Left colon (tissue), 2 donors: ENCODE measurements at regions not wholly inside any gene's neighbourhood (a gene's known extent, or its start where the extent isn't known, plus 50 kb on each side); places are given as distances from the start of the nearest gene placed in this dataset.

Source experiments
- ATAC-seq: fragments of 200-7000 bp; cut with Tn5 transposase; one replicate; pipeline ENCODE4 v1.9.1; 2020; ENCODE audit warnings: mild to moderate bottlenecking, moderate library complexity
- DNase-seq, 2 donors: peaks; one replicate each; pipeline ENCODE4 v3.0.0-alpha.2; 2020
- intact Hi-C, 2 donors: fragments of 100-400 bp; cut with DNase I in 1 of 2; cut with micrococcal nuclease in 1 of 2; formaldehyde crosslinking; loops; one replicate each; pipeline versions ENCODE4 v1.11.2 to v1.14.0; 2022; cut with DNase I, micrococcal nuclease
- donor health status: DM: no; HTN: no; CAD: no.
- donor health status: DM: yes; HTN: yes; CAD: no.

- DNase-seq, result no peak
- intact Hi-C loops, result no loop called here
- no peak for ATAC-seq
Measured at GRCh38 chr16:6349725-6350124, 982.9 kb upstream of the RBFOX1 start.

GRCh38 chr16:6345090-6345489 is 987.6 kb upstream of the RBFOX1 start:
- intact Hi-C loops, result no loop called here
- DNase-seq, result peak in 1 of 2 donors; percentile 46
- ATAC-seq, result peak; percentile 83

- DNase-seq, result no peak
- intact Hi-C loops, result no loop called here
Measured at GRCh38 chr16:6343157-6343556, 989.5 kb upstream of the RBFOX1 start.

GRCh38 chr16:6341981-6342380 is 990.7 kb upstream of the RBFOX1 start:
- ATAC-seq (no peak), DNase-seq (no peak)
- intact Hi-C loops, result no loop called here

More at GRCh38 chr16:6343157-6343556, 989.5 kb upstream of the RBFOX1 start:
- no peak for ATAC-seq

GRCh38 chr16:6335072-6335471 is 997.6 kb upstream of the RBFOX1 start:
- intact Hi-C loops, result no loop called here
- DNase-seq (no peak), ATAC-seq (no peak)

GRCh38 chr16:6331770-6332169 is 1000.9 kb upstream of the RBFOX1 start:
- no peak for ATAC-seq
- intact Hi-C loops, result no loop called here

GRCh38 chr16:6317934-6318333 is 1014.7 kb upstream of the RBFOX1 start:
- ATAC-seq (no peak), DNase-seq (no peak)
- intact Hi-C loops, result no loop called here

More at GRCh38 chr16:6331770-6332169, 1000.9 kb upstream of the RBFOX1 start:
- no peak for DNase-seq

- intact Hi-C loops, result loop anchor here in 1 of 2 donors (10.0 kb wide), 1 partner anchor 264 kb away; no protein-coding TSS in a partner anchor
- DNase-seq (no peak), ATAC-seq (no peak)
Measured at GRCh38 chr16:6309271-6309670, 1023.4 kb upstream of the RBFOX1 start.

GRCh38 chr16:6308176-6308575 is 1024.5 kb upstream of the RBFOX1 start:
- ATAC-seq, result no peak
- intact Hi-C loops, result loop anchor here in 1 of 2 donors (10.0 kb wide), 1 partner anchor 263 kb away; no protein-coding TSS in a partner anchor
- DNase-seq, result no peak

GRCh38 chr16:6300523-6300922 is 1032.1 kb upstream of the RBFOX1 start:
- no peak for DNase-seq
- intact Hi-C loops, result loop anchor here in 1 of 2 donors (10.0 kb wide), 1 partner anchor 256 kb away; no protein-coding TSS in a partner anchor
- no peak for ATAC-seq

GRCh38 chr16:6297666-6298410 is 1034.8 kb upstream of the RBFOX1 start:
- no peak for DNase-seq
- ATAC-seq, result no peak
- intact Hi-C loops, result no loop called here

- intact Hi-C loops, result no loop called here
Measured at GRCh38 chr16:6286176-6286575, 1046.5 kb upstream of the RBFOX1 start.

GRCh38 chr16:6284731-6285130 is 1047.9 kb upstream of the RBFOX1 start:
- ATAC-seq (no peak), DNase-seq (no peak)
- intact Hi-C loops, result no loop called here

More at GRCh38 chr16:6286176-6286575, 1046.5 kb upstream of the RBFOX1 start:
- DNase-seq, result no peak
- no peak for ATAC-seq

- intact Hi-C loops, result no loop called here
- ATAC-seq, result no peak
Measured at GRCh38 chr16:6281994-6282393, 1050.7 kb upstream of the RBFOX1 start.

GRCh38 chr16:6281274-6281673 is 1051.4 kb upstream of the RBFOX1 start:
- DNase-seq (no peak), ATAC-seq (no peak)
- intact Hi-C loops, result no loop called here

More at GRCh38 chr16:6281994-6282393, 1050.7 kb upstream of the RBFOX1 start:
- DNase-seq, result no peak

GRCh38 chr16:6280055-6280454 is 1052.6 kb upstream of the RBFOX1 start:
- no peak for ATAC-seq
- intact Hi-C loops, result no loop called here

GRCh38 chr16:6279286-6279685 is 1053.4 kb upstream of the RBFOX1 start:
- ATAC-seq (no peak), DNase-seq (no peak)
- intact Hi-C loops, result no loop called here

More at GRCh38 chr16:6280055-6280454, 1052.6 kb upstream of the RBFOX1 start:
- DNase-seq, result no peak

GRCh38 chr16:6274351-6274750 is 1058.3 kb upstream of the RBFOX1 start:
- DNase-seq (no peak), ATAC-seq (no peak)
- intact Hi-C loops, result no loop called here

- intact Hi-C loops, result no loop called here
- ATAC-seq, result no peak
- no peak for DNase-seq
Measured at GRCh38 chr16:6267682-6268081, 1065.0 kb upstream of the RBFOX1 start.

- DNase-seq, result no peak
- intact Hi-C loops, result no loop called here
- ATAC-seq, result no peak
Measured at GRCh38 chr16:6266703-6267102, 1065.9 kb upstream of the RBFOX1 start.

GRCh38 chr16:6265968-6266367 is 1066.7 kb upstream of the RBFOX1 start:
- DNase-seq (no peak), ATAC-seq (no peak)
- intact Hi-C loops, result no loop called here
